HS-5 (cell line): ENCODE measurements at regions not wholly inside any gene's neighbourhood (a gene's known extent, or its start where the extent isn't known, plus 50 kb on each side); places are given as distances from the start of the nearest gene placed in this dataset.

Experiments
- DNase-seq: peaks from one replicate; pipeline ENCODE4 v3.0.0-alpha.2; 2012; ENCODE audit warnings: low read depth

- no peak for DNase-seq
These were observed 51.0 kb upstream of the CEP162 start for GRCh38 chr6:84278321-84278998.
